ENCODE measurements at regions not wholly inside any gene's neighbourhood (a gene's known extent, or its start where the extent isn't known, plus 50 kb on each side); places are given as distances from the start of the nearest gene placed in this dataset.

- Histone ChIP-seq H3K4me2 (ENCODE audit: insufficient read depth, low read length) (no peak overlapping the region), H3K4me1 (replicated peaks in 1 of 2; ENCODE audit: control insufficient read depth in 2 of 2, insufficient read depth in 2 of 2, low read length in 2 of 2) (peaks cover 0 to 5% of the 10 kb centered on the region in 2 experiments; a peak in 1 of 5 replicates), H3K79me2 (ENCODE audit: control insufficient read depth, insufficient read depth, low read length) (no peaks in the 10 kb centered on the region), H3K9me1 (ENCODE audit: control insufficient read depth, insufficient read depth, low read length) (no peaks in the 10 kb centered on the region), H3K9me3 (replicated peaks; ENCODE audit: control insufficient read depth, insufficient read depth, low read depth, low read length) (no peaks in the 10 kb centered on the region; the same call in 1 of the 2 replicates), H3K4me3 (no peak overlapping the region), H2AFZ (ENCODE audit: low read depth, low read length) (no peak overlapping the region), H4K20me1 (replicated peaks; ENCODE audit: control insufficient read depth, insufficient read depth, low read length) (no peaks in the 10 kb centered on the region), H3K36me3 (ENCODE audit: control insufficient read depth, insufficient read depth, low read length) (no peaks in the 10 kb centered on the region), H3K27ac (ENCODE audit: extremely low read depth, low read depth, low read length) (no peak overlapping the region), H3K27me3 (ENCODE audit: control insufficient read depth in 2 of 2, insufficient read depth in 2 of 2, low read length in 2 of 2) (no peaks in the 10 kb centered on the region), H3K9ac (ENCODE audit: insufficient read depth in 1 of 2, low read depth in 2 of 2, low read length in 2 of 2) (no peak overlapping the region)
- BruUV-seq (replicated peaks) = no TSS peak
- DNase-seq (ENCODE audit: extremely low read depth in 1 of 4, low spot score in 3 of 4) = no peak
- 4% methylated on average over 3 of the region's 3 CpGs for WGBS (ENCODE audit: insufficient coverage, low coverage, missing lambda C conversion rate)
- ChIA-PET CTCF (ENCODE audit: low intra/inter-chr PET ratio) (no interaction called here), POLR2A (no interaction called here)
- TF ChIP-seq ELF1 (tag; IDR thresholded peaks at IDR 0.05) (no peak), ARID4B (CRISPR knock-in tag; IDR thresholded peaks at IDR 0.05) (no peak), PRPF4 (IDR thresholded peaks at IDR 0.05; ENCODE audit: insufficient read depth, low read depth, low read length, poor library complexity, severe bottlenecking) (no peak), CEBPG (CRISPR knock-in tag; IDR thresholded peaks at IDR 0.05) (no peak), CEBPG (tag; conservative IDR thresholded peaks at IDR 0.05 in 1 of 2, IDR thresholded peaks at IDR 0.05 in 1 of 2) (no peak), FOXM1 (IDR thresholded peaks at IDR 0.05; ENCODE audit: low read depth) (no peak), FOXM1 (CRISPR knock-in tag; IDR thresholded peaks at IDR 0.05; ENCODE audit: low read depth) (no peak), ZNF431 (CRISPR knock-in tag; IDR thresholded peaks at IDR 0.05) (no peak)
- in situ Hi-C loops (cut with MboI) (no loop called here), intact Hi-C loops (cut with micrococcal nuclease) (no loop called here)
- FAIRE-seq = peak; percentile 51
- no peak for ATAC-seq
Observed at GRCh38 chr1:195794225-195794624, 814.0 kb downstream of the KCNT2 start.

Measured in K562 (cell line).